ENCODE measurements at regions not wholly inside any gene's neighbourhood (a gene's known extent, or its start where the extent isn't known, plus 50 kb on each side); places are given as distances from the start of the nearest gene placed in this dataset.

GRCh38 chr6:99120641-99121040, 172.9 kb upstream of the FBXL4 start:
- no peak overlapping the region for H3K27ac ChIP-seq
- no peak for TF ChIP-seq ZFX (IDR thresholded peaks at IDR 0.05)
- TF ChIP-seq, protein P1, sequence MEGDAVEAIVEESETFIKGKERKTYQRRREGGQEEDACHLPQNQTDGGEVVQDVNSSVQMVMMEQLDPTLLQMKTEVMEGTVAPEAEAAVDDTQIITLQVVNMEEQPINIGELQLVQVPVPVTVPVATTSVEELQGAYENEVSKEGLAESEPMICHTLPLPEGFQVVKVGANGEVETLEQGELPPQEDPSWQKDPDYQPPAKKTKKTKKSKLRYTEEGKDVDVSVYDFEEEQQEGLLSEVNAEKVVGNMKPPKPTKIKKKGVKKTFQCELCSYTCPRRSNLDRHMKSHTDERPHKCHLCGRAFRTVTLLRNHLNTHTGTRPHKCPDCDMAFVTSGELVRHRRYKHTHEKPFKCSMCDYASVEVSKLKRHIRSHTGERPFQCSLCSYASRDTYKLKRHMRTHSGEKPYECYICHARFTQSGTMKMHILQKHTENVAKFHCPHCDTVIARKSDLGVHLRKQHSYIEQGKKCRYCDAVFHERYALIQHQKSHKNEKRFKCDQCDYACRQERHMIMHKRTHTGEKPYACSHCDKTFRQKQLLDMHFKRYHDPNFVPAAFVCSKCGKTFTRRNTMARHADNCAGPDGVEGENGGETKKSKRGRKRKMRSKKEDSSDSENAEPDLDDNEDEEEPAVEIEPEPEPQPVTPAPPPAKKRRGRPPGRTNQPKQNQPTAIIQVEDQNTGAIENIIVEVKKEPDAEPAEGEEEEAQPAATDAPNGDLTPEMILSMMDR (conservative IDR thresholded peaks at IDR 0.05): no peak

DNA sequence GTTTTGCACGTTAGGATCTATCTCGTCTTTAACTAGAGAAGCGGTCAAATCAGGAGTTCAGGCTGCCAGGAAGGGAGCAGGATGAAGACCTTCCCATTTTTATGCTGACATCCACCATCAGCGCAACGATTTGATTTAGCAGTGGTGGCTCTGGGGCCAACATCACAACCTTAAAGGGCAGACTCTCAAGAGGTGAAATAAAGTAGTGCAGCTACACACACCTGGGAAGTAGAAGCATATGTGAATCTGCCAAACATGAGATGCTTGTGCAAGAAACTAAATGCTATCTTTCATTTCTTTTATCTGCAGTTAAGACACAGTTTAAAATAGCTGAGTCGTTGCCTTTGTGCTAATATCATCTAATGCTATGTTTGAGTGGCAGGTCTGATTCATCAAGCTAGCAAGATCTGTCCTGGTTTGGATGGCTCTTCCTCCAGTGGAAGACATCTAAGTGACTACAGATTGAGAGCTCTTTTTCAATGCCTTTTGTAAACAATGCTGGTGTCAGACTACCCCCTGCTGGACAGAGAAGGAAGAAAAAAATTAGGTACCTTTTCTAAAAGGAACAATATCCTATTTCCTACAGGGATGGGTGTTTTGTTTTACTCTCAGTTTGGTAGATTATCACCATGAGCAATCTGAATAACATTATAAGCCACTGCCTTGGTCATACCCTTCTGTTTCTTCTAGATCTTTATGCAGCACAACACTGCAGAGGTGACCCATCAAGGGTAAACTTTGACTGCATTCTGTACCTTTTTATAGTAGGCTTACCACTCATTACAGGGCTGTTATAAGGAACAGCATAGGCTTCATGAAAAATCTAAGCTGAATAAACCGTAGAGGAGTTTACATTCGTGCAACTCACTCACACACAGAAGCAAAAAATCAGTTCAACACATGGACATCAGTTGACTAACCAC, 171.6 kb upstream of the FBXL4 start:
- TF ChIP-seq, protein P1 (conservative IDR thresholded peaks at IDR 0.05): peak; percentile 72
- TF ChIP-seq ZFX (IDR thresholded peaks at IDR 0.05): no peak
- H3K27ac ChIP-seq: no peak overlapping the region

DNA sequence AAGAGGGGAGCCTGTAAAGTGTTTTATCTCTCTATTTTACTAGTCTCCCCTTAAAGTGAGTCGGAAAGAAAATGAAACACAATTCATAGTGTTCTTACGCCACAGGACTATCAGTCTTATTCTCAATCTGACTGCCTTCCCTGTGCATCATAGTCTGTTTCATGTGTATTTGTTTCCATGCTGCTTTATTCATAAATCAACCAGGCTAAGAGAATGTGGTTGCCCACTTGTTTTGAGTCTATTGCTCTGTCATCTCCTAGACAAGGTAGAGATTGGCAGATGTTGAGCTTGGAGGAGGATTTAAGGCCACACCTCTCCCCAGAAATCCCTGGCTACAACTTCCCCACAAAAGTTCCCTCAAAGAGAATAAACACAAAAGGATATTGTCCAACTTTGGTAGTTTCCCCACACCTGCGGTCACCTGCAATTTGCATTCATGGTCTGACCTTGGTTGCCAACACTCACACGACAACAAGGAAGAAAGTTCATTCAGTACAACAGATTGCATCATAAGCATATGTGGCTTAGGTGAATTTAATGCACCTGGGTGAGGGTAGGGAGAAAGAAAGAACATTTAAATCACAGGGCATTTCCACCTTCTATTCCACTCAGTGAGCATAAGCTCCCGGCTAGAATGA, 167.1 kb upstream of the FBXL4 start:
- TF ChIP-seq, protein P1 (conservative IDR thresholded peaks at IDR 0.05): no peak
- no peak for TF ChIP-seq ZFX (IDR thresholded peaks at IDR 0.05)
- no peak overlapping the region for H3K27ac ChIP-seq

DNA sequence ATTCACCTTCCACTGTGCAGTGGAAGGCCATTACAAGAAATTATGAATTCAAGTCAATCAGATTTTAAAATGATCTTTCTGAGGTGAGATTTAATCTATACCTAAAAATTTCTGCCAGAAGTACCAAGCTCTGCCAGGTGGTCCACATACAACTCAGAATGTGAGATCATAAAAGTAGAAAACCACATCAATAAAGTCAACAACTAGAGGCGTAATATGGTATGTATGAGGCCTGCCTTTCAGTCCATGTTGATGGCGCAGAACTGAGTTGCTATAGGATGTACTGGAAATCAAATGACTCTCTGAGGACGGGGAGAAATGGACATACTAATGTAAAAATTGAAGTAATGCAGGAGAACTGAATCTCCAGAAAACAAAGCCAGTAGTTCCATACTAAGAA, 163.8 kb upstream of the FBXL4 start:
- H3K27ac ChIP-seq: no peak overlapping the region
- no peak for TF ChIP-seq ZFX (IDR thresholded peaks at IDR 0.05)
- TF ChIP-seq, protein P1 (conservative IDR thresholded peaks at IDR 0.05): no peak

DNA sequence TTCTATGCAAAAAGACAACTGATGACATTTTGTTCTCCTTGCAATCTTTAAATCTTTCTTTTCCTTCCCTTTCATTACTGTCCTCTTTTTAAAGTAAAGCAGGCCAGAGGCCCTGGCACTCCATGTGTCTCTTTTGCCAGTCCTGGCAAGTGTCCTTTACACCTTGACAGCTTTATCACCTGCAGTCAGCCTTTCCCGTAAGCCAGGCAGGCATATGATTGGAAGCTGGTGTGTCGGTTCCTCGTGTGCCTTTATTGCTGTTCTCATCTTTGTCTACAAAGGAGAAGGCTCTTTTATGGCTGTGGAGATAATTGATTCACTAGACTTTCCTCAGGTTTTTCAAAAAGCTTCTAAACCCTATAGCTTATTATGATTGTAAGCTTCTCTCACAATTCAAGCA, 162.3 kb upstream of the FBXL4 start:
- H3K27ac ChIP-seq: no peak overlapping the region
- TF ChIP-seq ZFX (IDR thresholded peaks at IDR 0.05): no peak
- TF ChIP-seq, protein P1 (conservative IDR thresholded peaks at IDR 0.05): no peak

- TF ChIP-seq, protein P1 (conservative IDR thresholded peaks at IDR 0.05): no peak
- no peak overlapping the region for H3K27ac ChIP-seq
Observed at GRCh38 chr6:99104218-99104617, 156.5 kb upstream of the FBXL4 start.

DNA sequence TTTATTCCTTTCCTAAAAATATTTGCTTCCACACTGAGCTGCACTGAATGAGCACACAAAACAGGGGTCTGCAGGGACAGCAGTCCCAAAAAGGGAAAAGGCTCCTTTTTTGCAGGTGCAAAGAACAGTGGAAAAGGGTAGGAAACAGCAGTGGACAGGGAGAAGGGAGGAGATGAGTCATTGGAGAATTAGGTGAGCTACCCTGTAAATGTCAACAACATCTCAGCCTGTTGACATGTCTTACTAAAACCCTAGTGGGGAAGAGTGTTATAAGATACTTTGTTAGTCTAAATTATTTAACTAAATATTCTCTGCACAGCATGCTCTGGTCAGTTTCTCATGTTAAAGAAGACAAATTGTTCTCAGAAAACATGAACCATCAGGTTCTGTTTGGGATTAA, 151.5 kb upstream of the FBXL4 start:
- TF ChIP-seq, protein P1 (conservative IDR thresholded peaks at IDR 0.05): no peak
- TF ChIP-seq ZFX (IDR thresholded peaks at IDR 0.05): no peak
- no peak overlapping the region for H3K27ac ChIP-seq
